ENCODE measurements at regions not wholly inside any gene's neighbourhood (a gene's known extent, or its start where the extent isn't known, plus 50 kb on each side); places are given as distances from the start of the nearest gene placed in this dataset.

- no peak for ATAC-seq (ENCODE audit: insufficient number of reproducible peaks, low FRiP score, low read depth)
- Histone ChIP-seq H3K27me3 (replicated peaks; ENCODE audit: insufficient read depth) (no peaks in the 10 kb centered on the region), H3K9me3 (no peaks in the 10 kb centered on the region), H3K36me3 (no peaks in the 10 kb centered on the region), H3K4me3 (no peak overlapping the region), H3K4me1 (ENCODE audit: control insufficient read depth in 1 of 2, low read depth in 2 of 2) (peaks cover 0 to 8% of the 10 kb centered on the region in 2 donors), H3K27ac (no peak overlapping the region)
- DNase-seq (ENCODE audit: low spot score): no peak
- TF ChIP-seq CTCF (IDR thresholded peaks at IDR 0.05): no peak
These were observed 149.5 kb downstream of the CCNG2 start for GRCh38 chr4:77306496-77306895.

- no peak for ATAC-seq (ENCODE audit: insufficient number of reproducible peaks, low FRiP score, low read depth)
- Histone ChIP-seq H3K36me3 (no peaks in the 10 kb centered on the region), H3K27ac (no peak overlapping the region), H3K9me3 (no peaks in the 10 kb centered on the region), H3K4me1 (ENCODE audit: control insufficient read depth in 1 of 2, low read depth in 2 of 2) (peaks cover 0 to 12% of the 10 kb centered on the region in 2 donors), H3K4me3 (no peak overlapping the region), H3K27me3 (replicated peaks; ENCODE audit: insufficient read depth) (no peaks in the 10 kb centered on the region)
- TF ChIP-seq CTCF (IDR thresholded peaks at IDR 0.05): no peak
- no peak for DNase-seq (ENCODE audit: low spot score)
These were observed 151.8 kb downstream of the CCNG2 start for GRCh38 chr4:77308843-77309242.

- Histone ChIP-seq H3K27me3 (replicated peaks; ENCODE audit: insufficient read depth) (no peaks in the 10 kb centered on the region), H3K36me3 (no peaks in the 10 kb centered on the region), H3K27ac (no peak overlapping the region), H3K4me3 (no peak overlapping the region), H3K4me1 (ENCODE audit: control insufficient read depth in 1 of 2, low read depth in 2 of 2) (peaks cover 0 to 12% of the 10 kb centered on the region in 2 donors), H3K9me3 (no peaks in the 10 kb centered on the region)
- no peak for TF ChIP-seq CTCF (IDR thresholded peaks at IDR 0.05)
- ATAC-seq (ENCODE audit: insufficient number of reproducible peaks, low FRiP score, low read depth) (no peak), DNase-seq (ENCODE audit: low spot score) (no peak)
These were observed 152.5 kb downstream of the CCNG2 start for GRCh38 chr4:77309496-77309895.

- H3K27me3 ChIP-seq (replicated peaks; ENCODE audit: insufficient read depth): no peaks in the 10 kb centered on the region
- H3K9me3 ChIP-seq: no peaks in the 10 kb centered on the region
- TF ChIP-seq CTCF (IDR thresholded peaks at IDR 0.05): no peak
- H3K4me1 ChIP-seq (ENCODE audit: control insufficient read depth in 1 of 2, low read depth in 2 of 2): peaks cover 0 to 12% of the 10 kb centered on the region in 2 donors
- H3K27ac ChIP-seq: no peak overlapping the region
- no peaks in the 10 kb centered on the region for H3K36me3 ChIP-seq
- DNase-seq (ENCODE audit: low spot score) (no peak), ATAC-seq (ENCODE audit: insufficient number of reproducible peaks, low FRiP score, low read depth) (no peak)
- no peak overlapping the region for H3K4me3 ChIP-seq
These were observed 153.9 kb downstream of the CCNG2 start for GRCh38 chr4:77310931-77311330.

- Histone ChIP-seq H3K9me3 (no peaks in the 10 kb centered on the region), H3K4me3 (no peak overlapping the region), H3K36me3 (no peaks in the 10 kb centered on the region), H3K4me1 (ENCODE audit: control insufficient read depth in 1 of 2, low read depth in 2 of 2) (peaks cover 0 to 12% of the 10 kb centered on the region in 2 donors), H3K27ac (no peak overlapping the region), H3K27me3 (replicated peaks; ENCODE audit: insufficient read depth) (no peaks in the 10 kb centered on the region)
- TF ChIP-seq CTCF (IDR thresholded peaks at IDR 0.05): no peak
- DNase-seq (ENCODE audit: low spot score) (no peak), ATAC-seq (ENCODE audit: insufficient number of reproducible peaks, low FRiP score, low read depth) (no peak)
These were observed 157.7 kb downstream of the CCNG2 start for GRCh38 chr4:77314697-77315096.

Data from thoracic aorta (tissue), 2 donors.